ENCODE measurements at regions not wholly inside any gene's neighbourhood (a gene's known extent, or its start where the extent isn't known, plus 50 kb on each side); places are given as distances from the start of the nearest gene placed in this dataset.

DNA sequence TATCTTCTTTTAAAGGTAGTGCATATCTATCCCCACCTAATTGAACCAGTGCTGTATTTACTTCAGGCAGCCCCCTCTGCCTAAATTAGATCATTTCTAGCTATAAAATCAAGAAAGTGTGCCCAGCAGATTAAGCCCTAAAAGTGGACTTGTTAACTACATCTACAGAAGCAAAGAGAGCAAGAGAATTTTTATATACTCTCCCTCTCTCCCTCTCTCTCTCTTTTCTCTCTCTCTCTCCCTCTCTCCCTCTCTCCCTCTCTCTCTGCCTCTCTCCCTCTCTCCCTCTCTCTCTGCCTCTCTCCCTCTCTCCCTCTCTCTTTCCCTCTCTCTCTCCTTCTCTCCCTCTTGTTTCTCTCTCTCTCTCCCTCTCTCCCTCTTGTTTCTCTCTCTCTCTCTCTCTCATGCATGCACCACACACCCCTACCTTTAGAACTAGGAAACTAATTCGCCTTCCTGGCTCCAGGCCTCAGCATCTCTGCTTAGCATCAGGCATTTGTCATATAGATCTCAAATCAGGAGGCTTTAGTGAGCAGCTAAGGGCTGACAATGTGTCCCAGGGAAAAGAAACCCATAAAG is 71.4 kb downstream of the FOXA2 start:
- FAIRE-seq, result no peak
- H3K27ac Mint-ChIP-seq (ENCODE audit: unreplicated experiment), result no peak overlapping the region
- no peak overlapping the region for H2AFZ ChIP-seq (ENCODE audit: low read depth, low read length)

DNA sequence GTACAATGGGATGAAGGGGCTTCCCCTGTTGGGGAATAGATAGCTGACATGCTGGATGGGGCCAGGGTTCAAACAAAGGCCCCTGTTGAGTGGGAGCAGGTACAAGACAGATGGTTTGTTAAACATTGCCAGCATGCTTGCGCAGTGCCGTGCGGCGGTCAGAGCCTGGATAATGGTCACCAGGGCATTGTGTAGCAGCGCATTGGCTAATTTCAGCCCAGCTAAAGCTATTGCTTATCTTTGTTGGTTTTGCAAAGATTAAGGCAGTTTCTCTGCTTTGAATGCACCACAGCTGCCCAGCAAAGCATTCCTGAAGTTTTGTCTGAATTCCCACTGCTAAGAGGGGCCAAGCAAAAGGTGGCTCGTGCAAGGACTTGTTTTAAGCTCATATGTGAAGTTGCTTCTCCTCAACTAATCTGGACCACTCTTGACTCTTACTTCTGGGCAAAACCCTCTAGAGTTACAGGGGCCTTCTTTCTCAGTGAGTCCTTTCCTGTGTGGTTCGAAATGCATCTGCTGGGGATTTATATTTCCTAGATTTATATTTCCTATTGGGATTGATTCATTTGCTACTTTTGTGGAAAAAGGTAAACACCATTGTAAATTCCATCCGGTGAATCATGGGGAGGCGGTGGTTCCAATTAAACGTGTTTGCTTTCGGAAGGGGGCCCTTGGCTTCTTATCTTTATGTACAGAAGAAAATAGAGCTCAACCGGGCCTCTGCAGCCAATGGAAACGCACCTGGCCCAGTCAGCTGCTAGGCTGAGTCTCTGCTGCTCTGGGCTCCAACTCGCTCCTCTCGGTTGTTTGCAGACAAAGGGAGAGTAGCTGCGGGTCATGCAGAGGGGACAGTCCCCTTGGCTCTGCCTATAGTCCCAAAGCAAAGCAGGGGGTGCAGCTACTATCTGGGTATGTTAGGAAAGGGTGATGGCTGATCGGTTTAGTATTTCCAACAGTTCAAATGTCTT is 72.1 kb downstream of the FOXA2 start:
- no peak overlapping the region for H3K27ac Mint-ChIP-seq (ENCODE audit: unreplicated experiment)

More for the DNA sequence above, 71.4 kb downstream of the FOXA2 start:
- Mint-ChIP-seq H3K36me3 (ENCODE audit: low read depth, unreplicated experiment) (no peaks in the 10 kb centered on the region), H3K27me3 (ENCODE audit: low read depth, unreplicated experiment) (peaks cover 25% of the 10 kb centered on the region), H3K4me3 (ENCODE audit: unreplicated experiment) (no peak overlapping the region), H3K4me1 (ENCODE audit: low read depth, unreplicated experiment) (no peaks in the 10 kb centered on the region), H3K9me3 (ENCODE audit: unreplicated experiment) (no peaks in the 10 kb centered on the region)
- Histone ChIP-seq H3K4me1 (ENCODE audit: insufficient read depth, low read length) (no peaks in the 10 kb centered on the region), H3K27me3 (ENCODE audit: insufficient read depth, low read length) (no peaks in the 10 kb centered on the region), H3K9me3 (ENCODE audit: insufficient read depth, low read depth, low read length) (no peaks in the 10 kb centered on the region), H3K4me3 (ENCODE audit: insufficient read depth, low read depth, low read length) (no peak overlapping the region), H3K79me2 (ENCODE audit: insufficient read depth, low read length) (no peaks in the 10 kb centered on the region), H3K4me2 (ENCODE audit: low read length) (no peak overlapping the region), H3K9ac (ENCODE audit: low read length) (no peak overlapping the region), H3K36me3 (ENCODE audit: insufficient read depth, low read length) (no peaks in the 10 kb centered on the region), H4K20me1 (ENCODE audit: insufficient read depth, low read length) (no peaks in the 10 kb centered on the region), H3K27ac (ENCODE audit: low read depth, low read length) (no peak overlapping the region)
- TF ChIP-seq EZH2 (IDR thresholded peaks at IDR 0.05; ENCODE audit: insufficient read depth, low read length), result no peak
- TF ChIP-seq, protein P1, sequence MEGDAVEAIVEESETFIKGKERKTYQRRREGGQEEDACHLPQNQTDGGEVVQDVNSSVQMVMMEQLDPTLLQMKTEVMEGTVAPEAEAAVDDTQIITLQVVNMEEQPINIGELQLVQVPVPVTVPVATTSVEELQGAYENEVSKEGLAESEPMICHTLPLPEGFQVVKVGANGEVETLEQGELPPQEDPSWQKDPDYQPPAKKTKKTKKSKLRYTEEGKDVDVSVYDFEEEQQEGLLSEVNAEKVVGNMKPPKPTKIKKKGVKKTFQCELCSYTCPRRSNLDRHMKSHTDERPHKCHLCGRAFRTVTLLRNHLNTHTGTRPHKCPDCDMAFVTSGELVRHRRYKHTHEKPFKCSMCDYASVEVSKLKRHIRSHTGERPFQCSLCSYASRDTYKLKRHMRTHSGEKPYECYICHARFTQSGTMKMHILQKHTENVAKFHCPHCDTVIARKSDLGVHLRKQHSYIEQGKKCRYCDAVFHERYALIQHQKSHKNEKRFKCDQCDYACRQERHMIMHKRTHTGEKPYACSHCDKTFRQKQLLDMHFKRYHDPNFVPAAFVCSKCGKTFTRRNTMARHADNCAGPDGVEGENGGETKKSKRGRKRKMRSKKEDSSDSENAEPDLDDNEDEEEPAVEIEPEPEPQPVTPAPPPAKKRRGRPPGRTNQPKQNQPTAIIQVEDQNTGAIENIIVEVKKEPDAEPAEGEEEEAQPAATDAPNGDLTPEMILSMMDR (IDR thresholded peaks at IDR 0.05; ENCODE audit: insufficient read depth, low read depth, low read length), result no peak
- DNase-seq (ENCODE audit: low read depth), result no peak

More for the DNA sequence above, 72.1 kb downstream of the FOXA2 start:
- Histone ChIP-seq H3K4me2 (ENCODE audit: low read length) (no peak overlapping the region), H3K4me1 (ENCODE audit: insufficient read depth, low read length) (no peaks in the 10 kb centered on the region), H2AFZ (ENCODE audit: low read depth, low read length) (no peak overlapping the region), H3K79me2 (ENCODE audit: insufficient read depth, low read length) (no peaks in the 10 kb centered on the region), H3K27ac (ENCODE audit: low read depth, low read length) (no peak overlapping the region), H3K4me3 (ENCODE audit: insufficient read depth, low read depth, low read length) (no peak overlapping the region), H3K36me3 (ENCODE audit: insufficient read depth, low read length) (no peaks in the 10 kb centered on the region), H3K9ac (ENCODE audit: low read length) (no peak overlapping the region), H3K27me3 (ENCODE audit: insufficient read depth, low read length) (no peaks in the 10 kb centered on the region), H3K9me3 (ENCODE audit: insufficient read depth, low read depth, low read length) (no peaks in the 10 kb centered on the region), H4K20me1 (ENCODE audit: insufficient read depth, low read length) (no peaks in the 10 kb centered on the region)
- H3K36me3 Mint-ChIP-seq (ENCODE audit: low read depth, unreplicated experiment), result no peaks in the 10 kb centered on the region
- DNase-seq (ENCODE audit: low read depth) (no peak), FAIRE-seq (no peak)
- H3K4me3 Mint-ChIP-seq (ENCODE audit: unreplicated experiment), result no peak overlapping the region
- H3K9me3 Mint-ChIP-seq (ENCODE audit: unreplicated experiment), result no peaks in the 10 kb centered on the region
- no peaks in the 10 kb centered on the region for H3K4me1 Mint-ChIP-seq (ENCODE audit: low read depth, unreplicated experiment)
- TF ChIP-seq EZH2 (IDR thresholded peaks at IDR 0.05; ENCODE audit: insufficient read depth, low read length), result no peak
- TF ChIP-seq, protein P1 (IDR thresholded peaks at IDR 0.05; ENCODE audit: insufficient read depth, low read depth, low read length), result no peak
- peaks cover 28% of the 10 kb centered on the region for H3K27me3 Mint-ChIP-seq (ENCODE audit: low read depth, unreplicated experiment)

Data from astrocyte (in vitro differentiated cells and primary cell).